ENCODE measurements at regions not wholly inside any gene's neighbourhood (a gene's known extent, or its start where the extent isn't known, plus 50 kb on each side); places are given as distances from the start of the nearest gene placed in this dataset.

- Histone ChIP-seq H3K27me3 (ENCODE audit: low read length) (no peaks in the 10 kb centered on the region), H3K79me2 (ENCODE audit: insufficient read depth, low read length) (no peaks in the 10 kb centered on the region), H3K9ac (ENCODE audit: low read length) (no peak overlapping the region), H2AFZ (ENCODE audit: low read depth, low read length, severe bottlenecking) (no peak overlapping the region), H3K9me2 (replicated peaks; ENCODE audit: insufficient read depth, low read length) (no peaks in the 10 kb centered on the region), H3K36me3 (ENCODE audit: low read length) (no peaks in the 10 kb centered on the region), H3K4me3 (ENCODE audit: insufficient read depth, low read length, poor library complexity, severe bottlenecking) (no peak overlapping the region), H4K20me1 (ENCODE audit: low read depth, low read length) (no peaks in the 10 kb centered on the region), H3F3A (ENCODE audit: insufficient read depth) (no peaks in the 10 kb centered on the region), H3K9me3 (ENCODE audit: insufficient read depth, low read length) (no peaks in the 10 kb centered on the region), H3K4me2 (ENCODE audit: low read depth, low read length, poor library complexity, severe bottlenecking) (no peak overlapping the region), H3K27ac (ENCODE audit: low read depth, low read length) (no peak overlapping the region)
- no peak for TF ChIP-seq CTCF (IDR thresholded peaks at IDR 0.05; ENCODE audit: insufficient read depth, low read length, poor library complexity, severe bottlenecking)
These were observed 266.8 kb downstream of the MAT2B start for GRCh38 chr5:163772241-163772640.

GRCh38 chr5:163772644-163773043, 267.2 kb downstream of the MAT2B start:
- Histone ChIP-seq H3K9ac (ENCODE audit: low read length) (no peak overlapping the region), H3F3A (ENCODE audit: insufficient read depth) (no peaks in the 10 kb centered on the region), H3K9me2 (replicated peaks; ENCODE audit: insufficient read depth, low read length) (no peaks in the 10 kb centered on the region), H4K20me1 (ENCODE audit: low read depth, low read length) (no peaks in the 10 kb centered on the region), H3K4me2 (ENCODE audit: low read depth, low read length, poor library complexity, severe bottlenecking) (no peak overlapping the region), H3K79me2 (ENCODE audit: insufficient read depth, low read length) (no peaks in the 10 kb centered on the region), H3K27ac (ENCODE audit: low read depth, low read length) (no peak overlapping the region), H3K36me3 (ENCODE audit: low read length) (no peaks in the 10 kb centered on the region), H3K9me3 (ENCODE audit: insufficient read depth, low read length) (no peaks in the 10 kb centered on the region), H3K4me3 (ENCODE audit: insufficient read depth, low read length, poor library complexity, severe bottlenecking) (no peak overlapping the region), H2AFZ (ENCODE audit: low read depth, low read length, severe bottlenecking) (no peak overlapping the region), H3K27me3 (ENCODE audit: low read length) (no peaks in the 10 kb centered on the region)
- TF ChIP-seq CTCF (IDR thresholded peaks at IDR 0.05; ENCODE audit: insufficient read depth, low read length, poor library complexity, severe bottlenecking): no peak
- no peak for TF ChIP-seq EZH2phosphoT487 (conservative IDR thresholded peaks at IDR 0.05; ENCODE audit: low read length)

- Histone ChIP-seq H3K4me2 (ENCODE audit: low read depth, low read length, poor library complexity, severe bottlenecking) (no peak overlapping the region), H3K27ac (ENCODE audit: low read depth, low read length) (no peak overlapping the region), H3K9me2 (replicated peaks; ENCODE audit: insufficient read depth, low read length) (no peaks in the 10 kb centered on the region), H2AFZ (ENCODE audit: low read depth, low read length, severe bottlenecking) (no peak overlapping the region), H3K4me3 (ENCODE audit: insufficient read depth, low read length, poor library complexity, severe bottlenecking) (no peak overlapping the region), H3F3A (ENCODE audit: insufficient read depth) (no peaks in the 10 kb centered on the region), H4K20me1 (ENCODE audit: low read depth, low read length) (no peaks in the 10 kb centered on the region), H3K79me2 (ENCODE audit: insufficient read depth, low read length) (no peaks in the 10 kb centered on the region), H3K9me3 (ENCODE audit: insufficient read depth, low read length) (no peaks in the 10 kb centered on the region), H3K9ac (ENCODE audit: low read length) (no peak overlapping the region), H3K36me3 (ENCODE audit: low read length) (no peaks in the 10 kb centered on the region), H3K27me3 (ENCODE audit: low read length) (no peaks in the 10 kb centered on the region)
- TF ChIP-seq CTCF (IDR thresholded peaks at IDR 0.05; ENCODE audit: insufficient read depth, low read length, poor library complexity, severe bottlenecking) (no peak), EZH2phosphoT487 (conservative IDR thresholded peaks at IDR 0.05; ENCODE audit: low read length) (no peak)
These were observed 267.8 kb downstream of the MAT2B start for GRCh38 chr5:163773226-163773625.

GRCh38 chr5:163789870-163790269, 284.5 kb downstream of the MAT2B start:
- no peaks in the 10 kb centered on the region for H3K9me3 ChIP-seq (ENCODE audit: insufficient read depth, low read length)
- H3K9me2 ChIP-seq (replicated peaks; ENCODE audit: insufficient read depth, low read length): no peaks in the 10 kb centered on the region
- no peaks in the 10 kb centered on the region for H3F3A ChIP-seq (ENCODE audit: insufficient read depth)
- H3K27ac ChIP-seq (ENCODE audit: low read depth, low read length): no peak overlapping the region
- H3K27me3 ChIP-seq (ENCODE audit: low read length): no peaks in the 10 kb centered on the region
- TF ChIP-seq EZH2phosphoT487 (conservative IDR thresholded peaks at IDR 0.05; ENCODE audit: low read length): no peak
- TF ChIP-seq CTCF (IDR thresholded peaks at IDR 0.05; ENCODE audit: insufficient read depth, low read length, poor library complexity, severe bottlenecking): no peak
- H3K9ac ChIP-seq (ENCODE audit: low read length): no peak overlapping the region
- no peaks in the 10 kb centered on the region for H4K20me1 ChIP-seq (ENCODE audit: low read depth, low read length)
- no peaks in the 10 kb centered on the region for H3K36me3 ChIP-seq (ENCODE audit: low read length)
- no peak overlapping the region for H3K4me2 ChIP-seq (ENCODE audit: low read depth, low read length, poor library complexity, severe bottlenecking)
- no peak overlapping the region for H2AFZ ChIP-seq (ENCODE audit: low read depth, low read length, severe bottlenecking)
- H3K79me2 ChIP-seq (ENCODE audit: insufficient read depth, low read length): no peaks in the 10 kb centered on the region
- no peak overlapping the region for H3K4me3 ChIP-seq (ENCODE audit: insufficient read depth, low read length, poor library complexity, severe bottlenecking)

Measured in SU-DHL-6 (cell line).